Gastroesophageal sphincter (tissue), 4 donors: ENCODE measurements at regions not wholly inside any gene's neighbourhood (a gene's known extent, or its start where the extent isn't known, plus 50 kb on each side); places are given as distances from the start of the nearest gene placed in this dataset.

Source experiments
- ATAC-seq: fragments of 150-250 bp; one replicate; pipeline ENCODE4 v1.9.1; 2016; ENCODE audit warnings: mild to moderate bottlenecking, moderate library complexity
- H3K27ac ChIP-seq, 4 donors: fragments of 200-600 bp; sonication (generic) in 3 of 4; 1 replicate in 3 of 4; 2 replicates in 1 of 4; pipeline ENCODE4 v1.5.1; 2016 to 2019
- H3K27me3 ChIP-seq: fragments of 200-600 bp; sonication (generic); one replicate; pipeline ENCODE4 v1.5.1; 2019
- H3K36me3 ChIP-seq, 2 donors: fragments of 200-600 bp; sonication (generic); one replicate each; pipeline ENCODE4 v1.5.1; 2019; ENCODE audit warnings: control low read depth in 1 of 2
- H3K4me1 ChIP-seq, 3 donors: fragments of 200-600 bp; sonication (generic); 1 replicate in 2 of 3; 2 replicates in 1 of 3; pipeline ENCODE4 v1.5.1; 2016 to 2019; ENCODE audit warnings: control low read depth in 2 of 3
- H3K4me3 ChIP-seq, 2 donors: fragments of 200-600 bp; sonication (generic); one replicate each; pipeline ENCODE4 v1.5.1; 2019; ENCODE audit warnings: mild to moderate bottlenecking in 1 of 2, moderate library complexity in 1 of 2
- H3K9me3 ChIP-seq, 3 donors: fragments of 200-600 bp; sonication (generic); one replicate each; pipeline ENCODE4 v1.5.1; 2017 to 2019; ENCODE audit warnings: control low read depth in 2 of 3
- EP300 ChIP-seq: sonication (generic); formaldehyde crosslinking; IDR thresholded peaks from one replicate; pipeline ENCODE4 v1.6.1; 2017; ENCODE audit warnings: antibody characterized with exemption, mild to moderate bottlenecking
- POLR2A ChIP-seq, 2 donors: fragments of 450-650 bp; IDR thresholded peaks; one replicate each; pipeline ENCODE4 v1.6.1; 2017; ENCODE audit warnings: antibody characterized with exemption in 2 of 2, mild to moderate bottlenecking in 2 of 2, moderate library complexity in 1 of 2
- POLR2AphosphoS5 ChIP-seq: sonication (generic); formaldehyde crosslinking; IDR thresholded peaks from one replicate; pipeline ENCODE4 v1.6.1; 2017; ENCODE audit warnings: antibody characterized with exemption
- WGBS, 2 donors: methylation state at CpG; one replicate each; pipeline ENCODE4 v1.1.5; 2018; ENCODE audit warnings: low coverage in 1 of 2; 5-methylcytosine and 5-hydroxymethylcytosine counted together
- TF ChIP-seq, protein P1 (sequence below), 4 experiments: fragments of 200-600 bp in 2 of 4; fragments of 450-650 bp in 2 of 4; sonication (generic) in 1 of 4; IDR thresholded peaks; one replicate each; pipeline ENCODE4 v1.5.1; 2017 to 2019; ENCODE audit warnings: antibody characterized with exemption in 4 of 4, mild to moderate bottlenecking in 2 of 4, moderate library complexity in 2 of 4

DNA sequence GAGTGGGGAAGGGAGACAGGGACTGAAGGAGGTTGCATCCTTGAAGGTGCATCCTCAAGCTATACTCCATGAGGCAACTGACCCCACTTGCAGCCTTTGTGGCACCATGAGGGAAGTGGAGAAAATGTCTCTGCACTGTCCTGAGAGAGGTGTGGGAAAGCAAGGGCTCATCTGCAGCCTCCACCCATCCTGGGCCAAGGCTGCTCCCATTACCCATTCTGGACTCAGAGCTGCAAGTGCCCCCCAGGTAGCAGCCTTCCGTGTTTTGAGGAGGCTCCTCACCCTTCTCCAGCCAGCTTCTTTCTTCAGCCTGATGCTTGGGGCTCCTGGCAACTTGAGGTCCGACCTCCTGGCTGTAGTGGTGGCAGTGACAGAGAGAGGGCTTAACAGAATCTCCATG is 294.6 kb downstream of the CDH26 start:
- H3K27ac ChIP-seq: no peak overlapping the region
- H3K4me3 ChIP-seq: no peak overlapping the region
- H3K27me3 ChIP-seq: peaks cover 26% of the 10 kb centered on the region
- ATAC-seq: no peak
- H3K9me3 ChIP-seq: no peaks in the 10 kb centered on the region
- H3K4me1 ChIP-seq: no peaks in the 10 kb centered on the region
- WGBS, 2 donors: no CpG with 5 or more reads among the region's 2 CpGs
- no peaks in the 10 kb centered on the region for H3K36me3 ChIP-seq
- TF ChIP-seq, protein P1, sequence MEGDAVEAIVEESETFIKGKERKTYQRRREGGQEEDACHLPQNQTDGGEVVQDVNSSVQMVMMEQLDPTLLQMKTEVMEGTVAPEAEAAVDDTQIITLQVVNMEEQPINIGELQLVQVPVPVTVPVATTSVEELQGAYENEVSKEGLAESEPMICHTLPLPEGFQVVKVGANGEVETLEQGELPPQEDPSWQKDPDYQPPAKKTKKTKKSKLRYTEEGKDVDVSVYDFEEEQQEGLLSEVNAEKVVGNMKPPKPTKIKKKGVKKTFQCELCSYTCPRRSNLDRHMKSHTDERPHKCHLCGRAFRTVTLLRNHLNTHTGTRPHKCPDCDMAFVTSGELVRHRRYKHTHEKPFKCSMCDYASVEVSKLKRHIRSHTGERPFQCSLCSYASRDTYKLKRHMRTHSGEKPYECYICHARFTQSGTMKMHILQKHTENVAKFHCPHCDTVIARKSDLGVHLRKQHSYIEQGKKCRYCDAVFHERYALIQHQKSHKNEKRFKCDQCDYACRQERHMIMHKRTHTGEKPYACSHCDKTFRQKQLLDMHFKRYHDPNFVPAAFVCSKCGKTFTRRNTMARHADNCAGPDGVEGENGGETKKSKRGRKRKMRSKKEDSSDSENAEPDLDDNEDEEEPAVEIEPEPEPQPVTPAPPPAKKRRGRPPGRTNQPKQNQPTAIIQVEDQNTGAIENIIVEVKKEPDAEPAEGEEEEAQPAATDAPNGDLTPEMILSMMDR (IDR thresholded peaks at IDR 0.05): no peak
- TF ChIP-seq EP300 (no peak), POLR2AphosphoS5 (no peak), POLR2A (IDR thresholded peaks at IDR 0.05) (no peak)

DNA sequence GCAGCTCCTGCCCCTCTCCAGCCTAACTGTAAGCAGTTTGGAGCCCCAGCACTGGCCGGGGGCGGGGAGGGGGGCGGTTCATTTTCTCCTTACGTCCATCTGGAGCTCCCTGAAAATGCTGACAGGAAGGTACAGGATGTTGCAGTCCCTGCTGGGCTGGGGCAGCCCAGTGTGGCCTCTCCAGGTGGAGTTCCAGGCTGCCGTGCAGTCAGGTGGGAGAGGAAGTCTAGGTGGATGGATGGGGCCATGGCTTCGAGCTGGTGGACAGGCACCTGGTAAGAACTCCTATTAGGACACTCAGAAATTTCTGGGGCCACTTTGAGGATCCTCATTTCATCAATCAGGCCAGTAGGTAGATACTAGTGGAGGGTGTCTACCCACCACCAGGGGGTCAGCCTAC is 295.2 kb downstream of the CDH26 start:
- H3K27me3 ChIP-seq: peaks cover 26% of the 10 kb centered on the region
- H3K4me3 ChIP-seq: no peak overlapping the region
- WGBS, 2 donors: no CpG with 5 or more reads among the region's 6 CpGs
- H3K27ac ChIP-seq: no peak overlapping the region
- H3K4me1 ChIP-seq: no peaks in the 10 kb centered on the region
- H3K36me3 ChIP-seq: no peaks in the 10 kb centered on the region
- ATAC-seq: no peak
- no peaks in the 10 kb centered on the region for H3K9me3 ChIP-seq
- no peak for TF ChIP-seq EP300
- TF ChIP-seq, protein P1 (IDR thresholded peaks at IDR 0.05): no peak

DNA sequence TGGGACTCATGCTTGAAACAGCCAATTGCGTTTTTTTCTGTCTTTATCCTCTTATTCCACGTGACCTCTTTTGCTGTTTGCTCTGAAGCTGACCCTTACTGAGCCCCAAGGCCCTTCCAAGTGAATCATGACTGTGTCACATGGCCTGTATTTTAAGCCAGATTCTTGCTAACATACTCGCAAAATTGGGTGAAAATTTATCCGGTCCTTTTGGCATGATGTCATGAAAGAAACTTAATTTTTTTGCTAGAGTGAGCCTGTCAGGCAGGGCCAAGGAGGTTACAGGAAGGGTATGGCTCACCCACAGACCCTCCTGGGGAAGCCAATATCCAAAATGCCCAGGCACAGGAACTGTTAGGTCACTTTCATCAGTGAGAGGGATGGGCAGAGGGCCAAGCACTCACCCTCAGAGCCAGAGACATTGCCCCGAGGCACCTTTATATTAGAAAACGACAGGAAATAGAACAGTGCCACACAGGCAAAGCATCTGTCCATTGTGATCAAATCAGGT is 296.7 kb downstream of the CDH26 start:
- H3K9me3 ChIP-seq: no peaks in the 10 kb centered on the region
- 35 to 37% methylated on average over 4 to 6 of the region's 6 CpGs for whole genome bisulfite sequencing, 2 donors
- no peak overlapping the region for H3K4me3 ChIP-seq
- H3K27ac ChIP-seq: no peak overlapping the region
- H3K36me3 ChIP-seq: no peaks in the 10 kb centered on the region
- ATAC-seq: no peak
- H3K4me1 ChIP-seq: no peaks in the 10 kb centered on the region
- TF ChIP-seq, protein P1 (IDR thresholded peaks at IDR 0.05): no peak
- TF ChIP-seq EP300 (no peak), POLR2A (IDR thresholded peaks at IDR 0.05) (no peak), POLR2AphosphoS5 (no peak)
- H3K27me3 ChIP-seq: peaks cover 26% of the 10 kb centered on the region

DNA sequence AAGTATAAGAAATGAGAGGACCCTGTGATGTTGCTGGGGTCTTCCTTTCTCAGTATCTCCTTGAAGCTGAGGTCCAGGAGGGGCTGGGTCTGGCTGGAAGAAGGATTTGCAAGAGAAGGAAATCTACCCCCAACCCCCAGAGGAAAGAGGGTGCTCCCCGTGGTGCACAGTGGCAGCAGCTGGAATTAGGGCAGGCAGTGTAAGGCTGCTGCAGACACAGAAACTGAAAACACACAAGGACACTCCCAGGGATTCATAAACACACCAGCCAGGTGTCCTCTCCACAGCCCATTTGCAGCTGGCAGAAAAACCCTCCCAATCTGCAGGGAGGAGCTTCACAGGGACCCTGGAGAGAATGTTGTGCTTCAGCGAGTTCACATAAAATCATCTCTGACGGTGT is 297.2 kb downstream of the CDH26 start:
- TF ChIP-seq POLR2A (IDR thresholded peaks at IDR 0.05) (no peak), POLR2AphosphoS5 (no peak)
- TF ChIP-seq, protein P1 (IDR thresholded peaks at IDR 0.05): no peak
- WGBS, 2 donors: 46 to 56% methylated on average over 2 to 3 of the region's 3 CpGs
- no peaks in the 10 kb centered on the region for H3K4me1 ChIP-seq
- H3K36me3 ChIP-seq: no peaks in the 10 kb centered on the region
- H3K27ac ChIP-seq: no peak overlapping the region
- H3K9me3 ChIP-seq: no peaks in the 10 kb centered on the region
- no peak for ATAC-seq
- H3K4me3 ChIP-seq: no peak overlapping the region
- peaks cover 26% of the 10 kb centered on the region for H3K27me3 ChIP-seq

DNA sequence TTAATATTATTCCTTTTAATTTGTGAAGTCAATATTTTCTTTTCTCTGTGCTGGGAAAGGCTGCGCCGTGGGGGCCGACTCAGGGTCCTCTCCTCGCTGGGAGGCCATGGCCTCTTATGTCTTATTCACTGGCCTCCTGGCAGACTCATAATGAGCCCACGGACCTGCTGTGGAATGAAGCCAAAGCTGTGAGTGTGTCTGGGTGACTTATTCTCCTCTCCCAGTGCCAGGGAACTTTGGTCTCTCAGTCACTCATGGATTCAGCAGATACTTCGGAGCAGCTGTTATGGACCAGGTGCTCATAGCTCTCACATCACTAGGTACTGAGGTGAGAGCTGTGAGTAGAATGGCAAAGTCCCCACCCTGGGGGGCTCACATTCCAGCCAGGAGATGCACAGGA is 297.6 kb downstream of the CDH26 start:
- peaks cover 26% of the 10 kb centered on the region for H3K27me3 ChIP-seq
- ATAC-seq: no peak
- WGBS, 2 donors: 65 to 82% methylated on average over 5 of the region's 6 CpGs
- no peaks in the 10 kb centered on the region for H3K4me1 ChIP-seq
- no peak for TF ChIP-seq EP300
- no peak for TF ChIP-seq POLR2A (IDR thresholded peaks at IDR 0.05)
- TF ChIP-seq, protein P1 (IDR thresholded peaks at IDR 0.05): no peak
- TF ChIP-seq POLR2AphosphoS5: no peak
- H3K9me3 ChIP-seq: no peaks in the 10 kb centered on the region
- no peak overlapping the region for H3K27ac ChIP-seq
- H3K4me3 ChIP-seq: no peak overlapping the region
- no peaks in the 10 kb centered on the region for H3K36me3 ChIP-seq
